Omental fat pad (tissue), 3 donors: ENCODE measurements at regions not wholly inside any gene's neighbourhood (a gene's known extent, or its start where the extent isn't known, plus 50 kb on each side); places are given as distances from the start of the nearest gene placed in this dataset.

Experiments used
- ATAC-seq: fragments of 150-250 bp; one replicate; pipeline ENCODE4 v1.9.1; 2016; ENCODE audit warnings: mild to moderate bottlenecking, moderate library complexity; ENCODE audit not compliant: low FRiP score
- DNase-seq: peaks from one replicate; pipeline ENCODE4 v3.0.0-alpha.2; 2019; ENCODE audit warnings: low spot score
- CTCF ChIP-seq, 3 donors: fragments of 450-650 bp; IDR thresholded peaks; one replicate each; pipeline ENCODE4 v1.5.1; 2016 to 2017; ENCODE audit warnings: antibody characterized with exemption in 3 of 3, mild to moderate bottlenecking in 3 of 3, moderate library complexity in 2 of 3

GRCh38 chr2:4528246-4528645 is 824.9 kb downstream of the DCDC2C start:
- ATAC-seq (no peak), DNase-seq (no peak)
- no peak for TF ChIP-seq CTCF (IDR thresholded peaks at IDR 0.05)

- DNase-seq = no peak
- no peak for ATAC-seq
- no peak for TF ChIP-seq CTCF (IDR thresholded peaks at IDR 0.05)
Observed at GRCh38 chr2:4528773-4529172, 825.4 kb downstream of the DCDC2C start.

- no peak for TF ChIP-seq CTCF (IDR thresholded peaks at IDR 0.05)
- no peak for ATAC-seq
Observed at GRCh38 chr2:4529738-4530137, 826.4 kb downstream of the DCDC2C start.

GRCh38 chr2:4530231-4530630 is 826.9 kb downstream of the DCDC2C start:
- no peak for DNase-seq
- ATAC-seq = no peak
- no peak for TF ChIP-seq CTCF (IDR thresholded peaks at IDR 0.05)

More at GRCh38 chr2:4529738-4530137, 826.4 kb downstream of the DCDC2C start:
- no peak for DNase-seq

- ATAC-seq (no peak), DNase-seq (no peak)
- TF ChIP-seq CTCF (IDR thresholded peaks at IDR 0.05) = no peak
Observed at GRCh38 chr2:4533806-4534205, 830.4 kb downstream of the DCDC2C start.

GRCh38 chr2:4539121-4539520 is 835.7 kb downstream of the DCDC2C start:
- DNase-seq = no peak
- no peak for ATAC-seq
- TF ChIP-seq CTCF (IDR thresholded peaks at IDR 0.05) = no peak

GRCh38 chr2:4549666-4550210 is 846.4 kb downstream of the DCDC2C start:
- no peak for TF ChIP-seq CTCF (IDR thresholded peaks at IDR 0.05)
- ATAC-seq (no peak), DNase-seq (no peak)
